ENCODE measurements at regions not wholly inside any gene's neighbourhood (a gene's known extent, or its start where the extent isn't known, plus 50 kb on each side); places are given as distances from the start of the nearest gene placed in this dataset.

DNA sequence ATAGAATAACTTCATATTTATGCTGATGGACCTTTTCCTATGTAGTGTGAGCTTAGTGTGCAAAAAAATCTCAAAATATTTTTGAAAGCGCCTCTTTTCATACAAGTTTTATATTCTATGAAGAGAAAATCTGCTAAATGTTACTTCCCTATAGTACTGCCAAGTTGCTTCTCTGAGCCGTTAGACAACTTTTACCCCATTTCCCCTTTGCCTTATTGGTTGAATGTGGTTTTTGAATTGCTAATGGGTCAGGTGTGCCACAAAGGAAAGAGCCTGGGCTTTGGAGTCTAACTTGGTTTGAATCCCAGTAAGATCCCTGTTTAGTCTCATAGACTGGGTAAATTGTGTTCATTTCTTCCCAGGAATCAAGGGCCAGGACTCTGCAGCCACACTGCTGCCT lies 261.5 kb downstream of the SNX10 start:
- H3K4me1 ChIP-seq (ENCODE audit: insufficient read depth), result no peaks in the 10 kb centered on the region
- 60 to 68% (median 66%) methylated on average over 2 of the region's 2 CpGs for WGBS, 3 donors
- H3K4me3 ChIP-seq, result no peak overlapping the region
- intact Hi-C loops (cut with DNase I), result no loop called here
- H3K27ac ChIP-seq, result no peak overlapping the region
- DNase-seq, result no peak
- H3K27me3 ChIP-seq, result no peaks in the 10 kb centered on the region
- TF ChIP-seq EP300 (IDR thresholded peaks at IDR 0.05), result no peak
- no peaks in the 10 kb centered on the region for H3K36me3 ChIP-seq
- H3K9me3 ChIP-seq, result peaks cover 0 to under 1% of the 10 kb centered on the region in 2 donors

DNA sequence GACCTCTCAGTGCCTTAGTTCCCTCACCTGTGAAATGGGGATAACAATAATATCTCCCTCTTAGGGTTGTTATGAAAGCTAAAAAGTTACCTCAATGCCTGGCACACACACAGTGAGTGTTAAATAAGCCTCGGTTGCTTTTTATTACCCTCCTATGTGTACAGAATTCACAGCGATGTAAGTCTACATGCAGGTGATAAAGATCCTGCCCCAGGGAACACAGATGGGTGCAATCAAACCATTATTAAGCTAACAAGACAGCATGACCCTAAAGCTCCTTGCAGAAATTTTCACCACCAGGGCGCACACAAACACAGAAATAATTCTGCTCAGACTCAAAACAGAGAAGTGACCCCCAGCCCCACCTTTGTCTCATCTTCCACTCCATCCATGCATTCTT lies 261.9 kb downstream of the SNX10 start:
- TF ChIP-seq, protein P1, sequence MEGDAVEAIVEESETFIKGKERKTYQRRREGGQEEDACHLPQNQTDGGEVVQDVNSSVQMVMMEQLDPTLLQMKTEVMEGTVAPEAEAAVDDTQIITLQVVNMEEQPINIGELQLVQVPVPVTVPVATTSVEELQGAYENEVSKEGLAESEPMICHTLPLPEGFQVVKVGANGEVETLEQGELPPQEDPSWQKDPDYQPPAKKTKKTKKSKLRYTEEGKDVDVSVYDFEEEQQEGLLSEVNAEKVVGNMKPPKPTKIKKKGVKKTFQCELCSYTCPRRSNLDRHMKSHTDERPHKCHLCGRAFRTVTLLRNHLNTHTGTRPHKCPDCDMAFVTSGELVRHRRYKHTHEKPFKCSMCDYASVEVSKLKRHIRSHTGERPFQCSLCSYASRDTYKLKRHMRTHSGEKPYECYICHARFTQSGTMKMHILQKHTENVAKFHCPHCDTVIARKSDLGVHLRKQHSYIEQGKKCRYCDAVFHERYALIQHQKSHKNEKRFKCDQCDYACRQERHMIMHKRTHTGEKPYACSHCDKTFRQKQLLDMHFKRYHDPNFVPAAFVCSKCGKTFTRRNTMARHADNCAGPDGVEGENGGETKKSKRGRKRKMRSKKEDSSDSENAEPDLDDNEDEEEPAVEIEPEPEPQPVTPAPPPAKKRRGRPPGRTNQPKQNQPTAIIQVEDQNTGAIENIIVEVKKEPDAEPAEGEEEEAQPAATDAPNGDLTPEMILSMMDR (IDR thresholded peaks at IDR 0.05), result no peak
- TF ChIP-seq POLR2A (IDR thresholded peaks at IDR 0.05), result no peak
- no peak for TF ChIP-seq EP300 (IDR thresholded peaks at IDR 0.05)

GRCh38 chr7:26554952-26555351 lies 263.3 kb downstream of the SNX10 start:
- Histone ChIP-seq H3K27me3 (no peaks in the 10 kb centered on the region), H3K9me3 (no peaks in the 10 kb centered on the region), H3K4me1 (ENCODE audit: insufficient read depth) (no peaks in the 10 kb centered on the region), H3K36me3 (no peaks in the 10 kb centered on the region), H3K27ac (no peak overlapping the region), H3K4me3 (no peak overlapping the region)
- TF ChIP-seq, protein P1 (IDR thresholded peaks at IDR 0.05), result no peak
- no peak for TF ChIP-seq POLR2A (IDR thresholded peaks at IDR 0.05)
- TF ChIP-seq EP300 (IDR thresholded peaks at IDR 0.05), result no peak
- WGBS, 3 donors, result 85 to 93% (median 89%) methylated on average over 3 of the region's 3 CpGs
- intact Hi-C loops (cut with DNase I), result no loop called here
- no peak for DNase-seq

More for the DNA sequence above, 261.9 kb downstream of the SNX10 start:
- H3K27me3 ChIP-seq, result no peaks in the 10 kb centered on the region
- intact Hi-C loops (cut with DNase I), result no loop called here
- WGBS, 3 donors, result 47 to 56% (median 52%) methylated on average over 3 of the region's 3 CpGs
- H3K4me1 ChIP-seq (ENCODE audit: insufficient read depth), result no peaks in the 10 kb centered on the region
- DNase-seq, result no peak
- H3K36me3 ChIP-seq, result no peaks in the 10 kb centered on the region
- no peak overlapping the region for H3K27ac ChIP-seq
- no peaks in the 10 kb centered on the region for H3K9me3 ChIP-seq
- no peak overlapping the region for H3K4me3 ChIP-seq

- 33 to 43% (median 37%) methylated on average over 12 of the region's 12 CpGs for WGBS, 3 donors
- intact Hi-C loops (cut with DNase I), result no loop called here
- no peaks in the 10 kb centered on the region for H3K4me1 ChIP-seq (ENCODE audit: insufficient read depth)
Observed at GRCh38 chr7:26556061-26556881, 264.6 kb downstream of the SNX10 start.

More at GRCh38 chr7:26556061-26556881, 264.6 kb downstream of the SNX10 start:
- TF ChIP-seq, protein P1 (IDR thresholded peaks at IDR 0.05), result no peak
- TF ChIP-seq EP300 (IDR thresholded peaks at IDR 0.05) (no peak), POLR2A (IDR thresholded peaks at IDR 0.05) (no peak)
- Histone ChIP-seq H3K36me3 (no peaks in the 10 kb centered on the region), H3K27ac (no peak overlapping the region), H3K4me3 (no peak overlapping the region), H3K27me3 (no peaks in the 10 kb centered on the region), H3K9me3 (no peaks in the 10 kb centered on the region)
- DNase-seq, result no peak
